GM19023 (cell line): ENCODE measurements at regions not wholly inside any gene's neighbourhood (a gene's known extent, or its start where the extent isn't known, plus 50 kb on each side); places are given as distances from the start of the nearest gene placed in this dataset.
"Not testable (repeated sequence)": the region's sequence is repeated elsewhere in the genome, so short reads cannot be mapped to it uniquely, and the experiment has no call there.

ENCODE experiments used
- ATAC-seq: cut with Tn5 transposase; IDR thresholded peaks from one replicate; pipeline ENCODE4 v1.9.1; 2021; ENCODE audit warnings: mild to moderate bottlenecking, moderate library complexity; ENCODE audit not compliant: unreplicated experiment

DNA sequence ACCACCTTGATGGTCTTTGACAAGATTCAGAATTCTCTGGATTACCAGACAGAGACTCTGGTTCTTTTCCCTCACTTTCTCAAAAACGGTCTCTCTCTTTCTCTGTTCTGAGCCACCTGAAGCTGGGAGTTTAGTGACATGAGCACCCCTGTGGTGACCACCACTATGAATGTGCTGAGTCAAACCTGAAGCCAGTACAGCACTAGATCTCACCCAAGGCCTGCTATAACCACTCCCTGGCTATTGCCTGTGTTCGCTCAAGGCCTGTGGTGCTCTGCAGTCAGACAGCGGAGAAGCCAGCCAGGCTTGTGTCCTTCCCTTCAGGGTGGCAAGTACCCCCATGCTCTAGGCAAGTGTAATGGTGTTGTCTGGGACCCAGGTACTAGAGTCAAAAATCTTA, 828.9 kb upstream of the NXPH2 start:
- no peak for ATAC-seq

GRCh38 chr2:139605668-139606067, 825.5 kb upstream of the NXPH2 start:
- ATAC-seq, result no peak

DNA sequence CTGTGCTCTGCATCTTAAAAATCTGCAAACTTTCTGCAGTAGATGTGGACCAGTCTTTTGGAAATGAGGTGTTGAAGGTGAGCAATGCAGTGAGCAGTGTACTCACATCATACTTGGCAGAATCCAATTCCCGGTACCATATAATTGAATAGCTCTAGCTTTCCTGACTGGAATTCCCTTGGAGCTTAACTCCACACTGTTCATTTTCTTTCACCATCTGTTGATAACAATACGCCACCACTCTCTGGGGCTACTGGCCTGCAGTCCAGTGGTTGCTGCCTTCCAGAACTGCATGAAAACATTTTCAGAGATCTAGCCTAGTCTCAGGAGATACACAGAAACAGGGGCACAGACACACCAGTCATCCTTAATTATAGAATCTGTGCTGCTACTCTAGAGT, 820.0 kb upstream of the NXPH2 start:
- ATAC-seq, result no peak

DNA sequence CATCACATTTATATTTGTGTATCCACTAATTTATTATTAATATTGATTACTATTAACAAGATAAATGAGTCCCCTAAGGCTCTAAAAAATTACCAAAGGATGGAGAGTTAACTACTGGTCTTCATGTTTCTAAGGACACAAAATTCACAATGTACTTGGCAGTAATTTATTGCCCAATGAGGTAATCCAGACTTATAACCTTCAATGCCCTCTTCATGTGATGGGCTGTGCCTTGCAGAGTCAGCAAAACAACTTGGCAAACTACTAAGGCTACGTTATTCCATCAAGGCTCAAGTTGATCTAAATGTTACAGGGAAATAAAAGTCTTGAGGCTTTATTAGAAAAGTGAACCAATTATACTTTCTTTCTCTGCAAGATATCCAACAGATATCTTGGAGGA, 804.9 kb upstream of the NXPH2 start:
- no peak for ATAC-seq

DNA sequence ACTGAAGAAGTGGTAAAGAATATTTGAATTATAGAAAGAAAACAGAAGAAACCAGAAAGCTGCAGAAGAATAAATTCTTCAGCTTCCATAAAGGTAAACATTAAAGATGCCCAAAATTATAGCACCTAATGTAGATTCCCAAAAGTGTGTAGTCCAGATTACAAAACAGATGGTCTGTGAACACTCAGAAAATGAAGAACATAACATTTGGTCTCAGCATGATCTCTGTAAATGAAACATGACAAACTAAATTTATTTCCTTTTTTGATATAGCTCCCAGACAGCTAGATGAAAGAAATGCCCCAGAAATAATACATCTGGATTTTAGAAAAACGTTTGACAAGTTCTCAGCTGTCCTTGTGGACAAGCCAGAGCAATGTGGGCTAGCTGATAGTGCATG, 794.2 kb upstream of the NXPH2 start:
- ATAC-seq, result no peak

DNA sequence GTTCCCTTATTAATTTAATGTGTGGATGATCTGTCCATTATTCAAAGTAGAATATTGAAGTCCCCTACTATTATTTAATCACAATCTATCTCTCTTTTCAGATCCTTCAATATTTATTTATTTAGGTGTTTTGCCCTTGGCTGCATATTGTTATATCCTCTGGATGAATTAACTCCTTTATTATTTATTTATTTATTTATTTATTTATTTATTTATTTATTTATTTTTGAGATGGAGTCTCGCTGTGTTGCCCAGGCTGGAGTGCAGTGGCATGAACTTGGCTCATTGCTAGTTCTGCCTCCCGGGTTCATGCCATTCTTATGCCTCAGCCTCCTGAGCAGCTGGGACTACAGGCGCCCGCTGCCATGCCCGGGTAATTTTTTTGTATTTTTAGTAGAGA, 776.6 kb upstream of the NXPH2 start:
- no peak for ATAC-seq

DNA sequence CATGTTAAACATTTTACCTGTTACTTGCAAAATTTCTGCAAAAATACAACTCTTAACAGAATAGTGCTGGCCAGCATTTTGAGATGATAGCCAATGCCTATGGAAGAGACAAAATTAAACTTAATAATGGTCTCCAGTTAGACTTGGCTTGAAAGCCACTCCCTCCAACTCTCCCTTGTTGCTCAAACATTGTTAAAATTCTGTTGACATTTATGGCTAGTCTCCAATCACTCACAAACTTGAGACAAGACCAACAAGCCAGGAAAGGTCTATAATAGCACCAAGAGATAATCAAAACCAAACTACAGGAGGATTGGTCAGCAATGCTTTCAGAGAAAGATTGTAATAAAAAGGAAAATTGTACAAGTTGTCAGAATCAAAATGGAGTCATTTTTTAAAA, 770.7 kb upstream of the NXPH2 start:
- no peak for ATAC-seq

GRCh38 chr2:139550341-139550740, 770.2 kb upstream of the NXPH2 start:
- ATAC-seq, result no peak

DNA sequence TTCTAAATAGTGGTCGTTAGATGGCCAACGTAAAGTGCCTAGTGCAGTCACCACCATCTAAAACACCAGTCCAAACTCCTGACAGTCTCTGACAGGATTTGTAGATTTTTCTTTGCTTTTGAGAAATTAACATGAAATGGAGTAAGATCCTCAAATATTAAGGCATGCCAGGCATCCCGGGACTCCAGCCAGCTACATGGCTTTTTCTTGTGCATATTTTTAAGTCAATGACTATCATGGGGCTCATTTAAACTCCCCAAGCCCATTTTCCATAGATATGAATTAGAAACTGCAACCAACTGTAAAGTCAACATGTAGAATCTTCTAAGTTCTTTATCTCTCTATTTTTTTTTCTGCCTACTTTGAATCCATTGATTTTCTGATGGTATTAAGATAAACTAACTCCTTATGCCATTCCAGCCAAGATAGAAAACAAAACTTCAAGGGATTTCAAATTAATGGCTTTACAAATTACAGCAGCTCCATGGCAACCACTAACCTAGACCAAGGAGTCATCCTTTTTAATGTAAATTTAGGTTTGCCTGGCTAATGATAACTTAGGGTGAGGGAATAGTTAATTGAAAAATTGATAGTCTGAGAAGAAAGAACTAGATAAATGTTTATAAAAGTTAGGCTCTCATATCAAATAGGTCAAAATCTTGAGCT, 764.1 kb upstream of the NXPH2 start:
- no peak for ATAC-seq

GRCh38 chr2:139538332-139539020, 758.3 kb upstream of the NXPH2 start:
- ATAC-seq, result not testable (repeated sequence)

- ATAC-seq, result no peak
Observed at GRCh38 chr2:139529080-139529479, 748.9 kb upstream of the NXPH2 start.

DNA sequence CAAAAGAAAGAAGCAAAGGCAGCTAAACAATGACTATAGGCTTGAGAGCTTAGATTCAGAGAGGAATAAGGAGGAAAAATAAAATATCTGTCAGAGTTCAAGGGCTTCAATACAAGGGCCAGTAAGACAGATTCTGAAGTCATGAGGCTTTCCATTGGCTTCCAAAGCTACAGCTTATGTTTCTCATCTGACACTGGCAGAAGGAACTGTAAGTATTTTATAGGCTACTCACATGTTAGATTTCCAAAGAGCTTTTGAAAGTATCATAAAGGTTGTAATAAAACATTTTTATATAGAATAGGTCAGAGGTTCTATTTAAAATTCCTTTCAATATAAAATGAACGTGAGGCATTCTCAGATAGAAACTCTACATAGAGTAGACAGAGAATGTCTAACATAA, 746.6 kb upstream of the NXPH2 start:
- ATAC-seq, result no peak

- ATAC-seq, result no peak
Observed at GRCh38 chr2:139518321-139518720, 738.1 kb upstream of the NXPH2 start.

- ATAC-seq, result no peak
Observed at GRCh38 chr2:139514951-139515350, 734.8 kb upstream of the NXPH2 start.

GRCh38 chr2:139495851-139496250, 715.7 kb upstream of the NXPH2 start:
- ATAC-seq, result no peak

- no peak for ATAC-seq
Observed at GRCh38 chr2:139492131-139492680, 712.0 kb upstream of the NXPH2 start.

- no peak for ATAC-seq
Observed at GRCh38 chr2:139480161-139480650, 700.0 kb upstream of the NXPH2 start.

DNA sequence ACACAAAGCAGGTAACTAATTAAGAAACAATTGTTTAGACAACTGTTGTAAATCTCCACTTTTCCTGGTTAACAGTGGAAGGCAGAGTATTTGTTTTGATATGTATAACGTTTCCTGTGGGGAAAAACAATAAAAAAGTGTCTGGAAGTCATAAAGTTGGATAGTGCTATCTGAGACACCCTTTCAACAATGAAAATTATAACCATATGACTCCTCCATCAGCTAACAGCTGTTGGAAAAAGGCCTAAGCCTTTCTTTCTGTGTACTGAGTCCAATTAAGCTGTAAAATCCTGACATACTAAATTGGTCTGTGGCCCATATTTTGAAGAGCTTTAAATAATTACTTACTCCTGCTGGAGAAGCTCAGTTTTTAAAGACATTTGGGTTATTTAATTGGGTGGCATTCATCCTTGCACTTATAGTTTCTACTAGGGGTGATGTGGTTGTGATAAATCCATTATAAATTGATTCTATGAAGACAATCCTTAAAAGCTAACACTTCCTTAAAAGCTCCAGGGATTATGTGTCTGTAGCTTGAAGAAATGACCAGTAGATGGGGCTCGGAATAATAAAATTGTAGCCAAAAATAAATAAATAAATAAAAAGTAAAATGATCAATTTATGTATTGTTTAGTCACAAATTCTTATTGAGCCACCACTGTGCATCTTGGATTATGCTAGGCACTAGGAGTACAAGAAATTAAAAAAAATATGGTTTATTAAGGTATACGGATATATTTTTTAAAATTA, 698.1 kb upstream of the NXPH2 start:
- ATAC-seq, result no peak

GRCh38 chr2:139477618-139478017, 697.4 kb upstream of the NXPH2 start:
- ATAC-seq, result no peak

DNA sequence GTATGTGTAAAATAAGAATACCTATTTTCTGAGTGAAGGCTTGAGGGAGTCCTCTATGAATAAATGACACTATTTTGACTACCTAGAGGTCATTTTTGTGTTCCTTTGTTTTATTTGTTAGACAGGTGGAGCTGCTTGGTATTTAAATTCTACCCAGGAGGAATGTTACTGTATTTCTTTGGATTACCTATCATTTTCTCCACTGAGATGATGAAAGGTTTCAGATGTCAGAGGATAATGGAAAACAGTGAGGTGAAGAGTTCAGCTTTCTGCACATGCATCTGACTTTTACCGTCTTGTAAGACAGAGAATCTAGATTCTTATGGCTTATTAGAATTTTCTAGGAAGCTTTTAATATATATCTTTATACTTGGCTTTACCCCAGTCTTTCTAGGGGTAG, 689.8 kb upstream of the NXPH2 start:
- ATAC-seq, result no peak

DNA sequence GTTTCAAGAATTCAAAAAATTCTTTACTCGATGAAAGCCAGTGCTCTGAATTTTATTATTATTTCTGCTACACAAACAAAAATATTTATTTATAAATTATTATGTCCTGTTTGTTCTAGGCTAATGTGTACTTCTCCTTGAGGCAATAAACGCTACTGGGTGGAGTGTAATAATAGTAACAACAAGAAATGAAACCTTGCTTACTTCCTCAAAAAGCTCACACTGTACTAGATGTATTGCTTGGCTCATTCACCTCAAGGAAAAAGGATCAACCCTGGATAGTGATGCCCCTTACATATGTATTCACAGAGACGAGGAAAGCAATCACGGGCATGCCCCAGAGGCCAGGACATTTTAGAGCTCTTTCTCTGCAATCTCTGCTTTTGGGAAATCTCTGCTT, 685.6 kb upstream of the NXPH2 start:
- no peak for ATAC-seq

- ATAC-seq, result no peak
Observed at GRCh38 chr2:139457873-139458272, 677.7 kb upstream of the NXPH2 start.
